Small intestine (tissue), 7 donors: ENCODE measurements at regions not wholly inside any gene's neighbourhood (a gene's known extent, or its start where the extent isn't known, plus 50 kb on each side); places are given as distances from the start of the nearest gene placed in this dataset.

ENCODE experiments used
- DNase-seq, 2 donors: peaks; one replicate each; pipeline versions ENCODE4 v3.0.0 to v3.0.0-alpha.2; 2013
- FAIRE-seq: peaks from 2 replicates; lab custom pipeline; 2012; peaks lifted over from hg19 to GRCh38; lab: Jason Lieb, UNC
- H3K27ac ChIP-seq, 3 donors: one replicate each; pipeline ENCODE4 v1.5.1; 2013; ENCODE audit warnings: low read length in 2 of 3, mild to moderate bottlenecking in 2 of 3, control low read depth in 1 of 3, inconsistent platforms in 1 of 3, low read depth in 1 of 3, moderate library complexity in 1 of 3
- H3K27me3 ChIP-seq, 3 donors: one replicate each; pipeline ENCODE4 v1.6.1; 2013; ENCODE audit warnings: low read length in 3 of 3, inconsistent platforms in 1 of 3; ENCODE audit not compliant: control insufficient read depth in 3 of 3, insufficient read depth in 3 of 3
- H3K36me3 ChIP-seq, 3 donors: one replicate each; pipeline ENCODE4 v1.6.1; 2013; ENCODE audit warnings: low read length in 3 of 3, inconsistent platforms in 1 of 3, low read depth in 1 of 3, mild to moderate bottlenecking in 1 of 3, moderate library complexity in 1 of 3; ENCODE audit not compliant: control insufficient read depth in 3 of 3, insufficient read depth in 2 of 3
- H3K4me1 ChIP-seq, 3 donors: one replicate each; pipeline ENCODE4 v1.6.1; 2013; ENCODE audit warnings: low read length in 2 of 3, inconsistent platforms in 1 of 3, low read depth in 1 of 3, mild to moderate bottlenecking in 1 of 3, moderate library complexity in 1 of 3; ENCODE audit not compliant: control insufficient read depth in 3 of 3, insufficient read depth in 2 of 3
- H3K4me3 ChIP-seq, 3 donors: one replicate each; pipeline ENCODE4 v1.5.1; 2013; ENCODE audit warnings: low read length in 3 of 3, control low read depth in 1 of 3, inconsistent platforms in 1 of 3, low read depth in 1 of 3, mild to moderate bottlenecking in 1 of 3, moderate library complexity in 1 of 3
- H3K9me3 ChIP-seq, 2 donors: one replicate each; pipeline ENCODE4 v1.6.1; 2013; ENCODE audit warnings: low read depth in 1 of 2, low read length in 1 of 2; ENCODE audit not compliant: control insufficient read depth in 2 of 2, insufficient read depth in 1 of 2
- WGBS, 3 donors: extraction: QIAGEN DNeasy Blood & Tissue Kit; methylation state at CpG; one replicate each; pipeline ENCODE4 v1.1.7; 2013; 5-methylcytosine and 5-hydroxymethylcytosine counted together
- donor health status: healthy with polysubstance abuse.
- donor health status: control.
- donor health status: control.
- donor health status: Bipolar disorder and iron deficiency.
- donor health status: healthy.

DNA sequence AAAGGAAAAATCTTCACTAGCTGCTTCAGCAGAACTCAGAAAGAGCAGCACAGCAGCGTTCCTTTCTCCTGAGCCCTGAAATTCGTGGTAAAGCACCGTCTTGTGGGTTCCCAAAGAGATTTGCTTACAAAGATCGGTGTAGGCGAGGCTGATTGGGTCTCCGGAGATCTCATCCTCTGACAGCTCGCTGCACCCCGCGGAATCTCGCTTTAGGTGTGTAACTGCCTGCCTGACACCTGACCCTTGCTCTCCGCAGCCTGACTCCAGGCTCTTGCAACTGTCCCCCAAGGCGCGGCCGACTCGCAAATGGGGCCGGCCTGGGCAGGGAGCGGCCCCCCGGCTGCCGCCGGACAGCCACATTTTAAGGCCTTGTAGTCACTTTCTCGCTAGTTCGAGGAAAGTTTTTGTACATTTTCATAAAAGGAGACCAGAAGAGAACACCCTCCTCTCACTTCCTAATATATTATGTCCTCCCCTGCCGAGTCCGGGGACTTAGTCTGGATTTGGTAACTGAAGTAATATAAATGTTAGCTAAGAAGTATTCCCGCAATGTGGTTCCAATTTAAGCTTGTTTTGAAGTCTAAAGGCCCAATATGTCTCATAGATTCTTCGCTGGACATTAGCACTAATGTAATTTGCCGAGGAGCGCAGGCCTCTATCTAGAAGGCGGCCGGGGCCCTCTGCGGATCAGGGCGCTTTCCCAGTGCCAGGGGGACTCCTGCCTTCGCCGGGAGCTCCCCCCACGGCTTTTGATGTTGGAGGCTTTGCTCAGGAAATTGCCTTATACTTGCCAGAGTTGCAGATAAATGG lies 177.3 kb upstream of the CDKN3 start:
- no peak overlapping the region for H3K4me3 ChIP-seq
- WGBS, 3 donors, result 48 to 61% (median 56%) methylated on average over 35 of the region's 35 CpGs

GRCh38 chr14:54220071-54220703 lies 176.6 kb upstream of the CDKN3 start:
- peak in 1 of 2 donors; percentile 19 for DNase-seq
- peak overlapping the region in 1 of 3 donors; percentile 23 for H3K4me3 ChIP-seq
- H3K27me3 ChIP-seq, result peaks cover 0 to 15% (median 8%) of the 10 kb centered on the region in 3 donors
- peaks cover 0 to 8% (median 0%) of the 10 kb centered on the region in 3 donors for H3K4me1 ChIP-seq
- no peaks in the 10 kb centered on the region for H3K9me3 ChIP-seq
- 26 to 58% (median 48%) methylated on average over 28 of the region's 28 CpGs for WGBS, 3 donors
- FAIRE-seq, result no peak
- H3K27ac ChIP-seq, result peak overlapping the region in 1 of 3 donors; percentile 36
- no peaks in the 10 kb centered on the region for H3K36me3 ChIP-seq

More for the DNA sequence above, 177.3 kb upstream of the CDKN3 start:
- no peaks in the 10 kb centered on the region for H3K36me3 ChIP-seq
- FAIRE-seq (no peak), DNase-seq (peak in 1 of 2 donors; percentile 42)
- H3K27me3 ChIP-seq, result peaks cover 0 to 15% (median 8%) of the 10 kb centered on the region in 3 donors
- no peaks in the 10 kb centered on the region for H3K9me3 ChIP-seq
- peaks cover 0 to 8% (median 0%) of the 10 kb centered on the region in 3 donors for H3K4me1 ChIP-seq
- no peak overlapping the region for H3K27ac ChIP-seq

- Histone ChIP-seq H3K4me3 (peak overlapping the region in 1 of 3 donors; percentile 23), H3K27me3 (peaks cover 0 to 15% (median 8%) of the 10 kb centered on the region in 3 donors), H3K36me3 (no peaks in the 10 kb centered on the region), H3K4me1 (peaks cover 0 to 8% (median 4%) of the 10 kb centered on the region in 3 donors), H3K9me3 (no peaks in the 10 kb centered on the region), H3K27ac (no peak overlapping the region)
- no peak for FAIRE-seq
- 33 to 42% (median 39%) methylated on average over 5 of the region's 5 CpGs for WGBS, 3 donors
- DNase-seq, result no peak
These were observed 175.9 kb upstream of the CDKN3 start for GRCh38 chr14:54220704-54221431.

DNA sequence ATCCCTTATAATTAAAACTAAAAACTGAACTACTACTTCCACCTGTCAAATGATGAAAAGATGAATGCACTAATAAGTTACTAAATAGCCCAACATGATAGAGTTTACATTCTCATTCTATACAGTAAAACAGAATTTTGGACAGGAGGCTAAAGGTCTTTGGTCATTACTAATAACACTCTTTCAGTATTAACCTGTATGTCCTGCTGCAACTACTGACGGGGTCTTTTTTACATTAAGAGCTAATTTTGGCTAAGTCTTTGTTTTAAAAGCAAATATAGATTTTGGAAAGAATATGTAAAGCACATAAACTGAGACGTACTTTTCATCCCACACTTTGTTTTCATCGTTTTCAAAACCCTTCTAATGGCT lies 175.4 kb upstream of the CDKN3 start:
- FAIRE-seq (no peak), DNase-seq (no peak)
- no peak overlapping the region for H3K27ac ChIP-seq
- H3K36me3 ChIP-seq, result no peaks in the 10 kb centered on the region
- H3K9me3 ChIP-seq, result no peaks in the 10 kb centered on the region
- no peak overlapping the region for H3K4me3 ChIP-seq
- 59 to 76% (median 62%) methylated on average over 3 of the region's 3 CpGs for WGBS, 3 donors
- peaks cover 0 to 15% (median 8%) of the 10 kb centered on the region in 3 donors for H3K27me3 ChIP-seq
- peaks cover 0 to 8% (median 4%) of the 10 kb centered on the region in 3 donors for H3K4me1 ChIP-seq

GRCh38 chr14:54221971-54222370 lies 174.8 kb upstream of the CDKN3 start:
- 72 to 86% (median 79%) methylated on average over 4 of the region's 4 CpGs for WGBS, 3 donors
- Histone ChIP-seq H3K4me1 (peaks cover 0 to 8% (median 4%) of the 10 kb centered on the region in 3 donors), H3K27ac (no peak overlapping the region), H3K36me3 (no peaks in the 10 kb centered on the region), H3K4me3 (no peak overlapping the region), H3K9me3 (no peaks in the 10 kb centered on the region), H3K27me3 (peaks cover 0 to 15% (median 8%) of the 10 kb centered on the region in 3 donors)
- FAIRE-seq (no peak), DNase-seq (no peak)

GRCh38 chr14:54223831-54224402 lies 172.9 kb upstream of the CDKN3 start:
- no peak for FAIRE-seq

DNA sequence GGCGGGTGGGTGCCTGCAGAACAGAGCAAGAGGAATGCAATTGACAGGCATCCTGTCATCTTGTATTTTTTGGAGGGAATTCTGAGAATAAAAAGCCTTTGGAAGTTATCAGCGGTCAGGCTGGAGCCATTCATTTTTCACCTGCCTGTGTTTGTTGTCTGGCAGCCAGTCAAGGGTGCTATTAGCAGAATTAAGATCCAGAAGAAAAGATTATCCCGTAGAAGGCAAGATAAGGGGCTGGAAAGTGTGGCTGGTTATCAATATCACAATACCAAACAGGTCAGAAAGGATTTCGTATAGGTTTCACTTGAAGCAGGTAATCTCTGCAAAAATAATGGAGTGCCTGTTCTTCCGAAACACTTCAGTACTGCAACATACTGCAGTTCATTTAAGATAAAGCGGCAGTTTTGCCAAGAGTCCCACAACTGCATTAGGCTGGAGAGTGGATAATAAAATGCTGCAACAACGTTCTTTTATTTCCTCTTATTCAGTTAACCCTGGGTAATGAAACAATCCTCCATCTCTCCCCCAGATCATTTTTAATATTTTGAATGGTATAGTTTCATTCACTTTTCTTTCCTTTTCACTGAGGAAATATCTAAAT lies 171.2 kb upstream of the CDKN3 start:
- H3K27ac ChIP-seq, result no peak overlapping the region
- H3K27me3 ChIP-seq, result peaks cover 0 to 2% (median 0%) of the 10 kb centered on the region in 3 donors
- FAIRE-seq (no peak), DNase-seq (peak in 1 of 2 donors; percentile 27)
- H3K36me3 ChIP-seq, result no peaks in the 10 kb centered on the region
- H3K4me1 ChIP-seq, result peaks cover 0 to 4% (median 0%) of the 10 kb centered on the region in 3 donors
- H3K9me3 ChIP-seq, result no peaks in the 10 kb centered on the region
- H3K4me3 ChIP-seq, result no peak overlapping the region
- WGBS, 3 donors, result 8 to 32% (median 17%) methylated on average over 7 of the region's 7 CpGs

More at GRCh38 chr14:54223831-54224402, 172.9 kb upstream of the CDKN3 start:
- H3K27me3 ChIP-seq, result peaks cover 0 to 12% (median 8%) of the 10 kb centered on the region in 3 donors
- DNase-seq, result no peak
- no peak overlapping the region for H3K27ac ChIP-seq
- 77 to 79% (median 77%) methylated on average over 5 of the region's 5 CpGs for WGBS, 3 donors
- H3K4me1 ChIP-seq, result peaks cover 0 to 8% (median 4%) of the 10 kb centered on the region in 3 donors
- no peak overlapping the region for H3K4me3 ChIP-seq
- H3K9me3 ChIP-seq, result no peaks in the 10 kb centered on the region
- no peaks in the 10 kb centered on the region for H3K36me3 ChIP-seq
